GM11168 (cell line): ENCODE measurements at regions not wholly inside any gene's neighbourhood (a gene's known extent, or its start where the extent isn't known, plus 50 kb on each side); places are given as distances from the start of the nearest gene placed in this dataset.

ENCODE experiments used
- in situ Hi-C: fragments of 300-500 bp; cut with MboI; formaldehyde crosslinking; loops from one replicate; pipeline ENCODE4 v1.12.0; 2022; ENCODE audit warnings: low sequenced_read_pairs; ENCODE audit not compliant: unreplicated experiment

DNA sequence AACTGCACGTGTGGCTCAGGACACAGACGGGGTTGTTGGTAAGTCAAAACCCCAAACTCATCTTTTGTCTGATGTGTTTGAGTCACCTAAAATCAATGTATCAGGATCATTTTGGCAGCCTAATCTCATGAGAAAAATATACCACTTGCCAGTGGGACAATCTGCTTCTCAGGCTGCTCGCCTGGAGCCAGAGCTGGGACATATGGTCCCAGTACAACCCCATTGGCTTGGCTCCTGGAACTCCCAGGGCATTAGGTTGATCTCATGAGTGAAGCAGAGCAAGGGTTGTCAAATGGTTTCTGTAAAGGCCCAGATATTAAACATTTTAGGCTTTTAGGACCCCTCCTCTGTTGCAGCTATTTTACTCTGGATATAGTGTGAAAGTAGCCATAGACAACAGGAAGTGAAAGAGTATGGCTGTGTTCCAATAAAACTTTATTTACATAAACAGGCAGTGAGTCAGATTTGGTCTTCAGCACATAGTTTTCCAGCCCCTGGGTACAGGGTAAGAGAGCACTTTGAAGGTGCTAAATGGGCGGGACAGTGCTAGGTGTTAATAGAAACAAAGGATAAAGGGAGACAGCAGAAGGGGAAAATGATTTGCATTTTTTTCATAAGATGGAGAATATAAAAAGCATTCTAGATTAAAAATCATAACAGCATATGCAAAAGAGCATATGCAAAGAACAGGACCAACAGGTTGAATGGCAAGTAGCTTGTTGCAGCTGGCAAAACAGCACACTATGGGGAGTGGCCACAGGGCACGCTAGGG lies 290.8 kb downstream of the KCNS3 start:
- in situ Hi-C loops = loop anchor here (25.0 kb wide), 1 partner anchor 332 kb away; no protein-coding TSS in a partner anchor

DNA sequence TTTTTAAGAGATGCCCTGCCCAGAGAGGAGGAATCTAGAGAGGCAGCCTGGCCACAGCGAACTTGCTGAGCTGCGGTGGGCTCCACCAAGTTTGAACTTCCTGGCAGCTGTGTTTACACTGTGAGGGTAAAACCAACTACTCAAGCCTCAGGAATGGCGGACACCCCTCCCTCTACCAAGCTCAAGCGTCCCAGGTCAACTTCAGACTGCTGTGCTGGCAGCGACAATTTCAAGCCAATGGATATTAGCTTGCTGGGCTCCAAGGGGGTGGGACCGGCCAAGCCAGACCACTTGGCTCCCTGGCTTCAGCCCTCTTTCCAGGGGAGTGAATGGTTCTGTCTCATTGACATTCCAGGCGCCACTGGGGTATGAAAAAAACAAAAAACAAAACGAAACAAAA lies 289.4 kb downstream of the KCNS3 start:
- in situ Hi-C loops = loop anchor here (25.0 kb wide), 1 partner anchor 331 kb away; no protein-coding TSS in a partner anchor

DNA sequence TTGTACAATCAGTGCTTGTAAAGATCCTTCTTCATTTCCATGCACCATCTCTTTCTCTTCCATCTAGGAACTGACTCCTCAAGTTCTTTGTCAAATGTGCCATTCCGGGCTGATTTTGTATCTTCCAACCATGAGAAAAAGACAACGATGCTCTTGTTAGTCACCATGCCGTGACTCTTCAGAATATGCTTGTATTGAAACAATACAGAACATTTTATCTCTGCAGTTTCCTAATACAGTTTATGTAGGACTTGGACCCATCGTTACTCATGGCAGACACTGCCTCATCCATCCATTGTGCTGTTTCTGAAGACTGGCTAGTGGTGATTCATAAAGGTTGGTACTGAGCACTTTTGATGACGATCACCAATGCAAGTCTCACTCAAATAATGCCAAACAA lies 283.2 kb downstream of the KCNS3 start:
- in situ Hi-C loops = loop anchor here (25.0 kb wide), 1 partner anchor 324 kb away; no protein-coding TSS in a partner anchor

DNA sequence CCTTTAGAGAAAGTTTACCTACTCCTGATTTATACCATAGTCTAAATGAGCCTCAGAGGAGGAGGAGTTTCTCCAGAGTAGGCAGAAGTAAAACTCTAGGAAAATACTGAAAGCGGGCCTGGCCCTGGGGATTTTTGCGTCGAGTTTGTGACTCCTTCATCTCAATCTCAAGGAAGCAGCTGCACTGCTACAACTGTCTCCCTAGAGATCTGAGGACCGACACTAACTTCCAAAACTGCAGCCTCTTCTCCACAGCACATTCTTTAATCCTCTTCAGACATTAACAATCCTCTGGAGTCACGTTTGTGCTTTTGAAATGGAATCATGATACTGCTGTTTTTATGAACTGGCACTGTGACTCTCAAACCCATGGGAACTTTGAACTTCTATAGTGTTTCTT lies 281.4 kb downstream of the KCNS3 start:
- in situ Hi-C loops = loop anchor here (25.0 kb wide), 1 partner anchor 323 kb away; no protein-coding TSS in a partner anchor

DNA sequence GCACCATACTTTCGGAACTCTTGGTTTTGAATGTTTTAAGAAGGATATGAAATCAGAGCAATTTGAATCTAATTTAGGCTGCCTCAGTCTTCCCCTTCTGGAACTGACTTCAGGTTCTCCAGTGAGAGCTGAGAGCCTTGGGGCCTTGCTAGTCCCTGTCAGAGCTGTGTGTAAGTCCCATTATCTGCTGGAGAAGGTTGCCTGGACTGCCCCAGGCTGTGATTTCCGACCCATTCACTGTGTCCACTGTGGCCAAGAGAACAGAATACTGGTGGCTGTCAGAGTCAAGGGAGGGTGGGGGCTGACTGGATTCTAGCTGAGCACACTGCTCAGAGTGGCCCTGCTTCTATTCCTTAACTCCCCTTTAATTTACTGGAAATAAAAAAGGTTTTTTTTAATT lies 278.0 kb downstream of the KCNS3 start:
- in situ Hi-C loops = loop anchor here (25.0 kb wide), 1 partner anchor 319 kb away; no protein-coding TSS in a partner anchor

DNA sequence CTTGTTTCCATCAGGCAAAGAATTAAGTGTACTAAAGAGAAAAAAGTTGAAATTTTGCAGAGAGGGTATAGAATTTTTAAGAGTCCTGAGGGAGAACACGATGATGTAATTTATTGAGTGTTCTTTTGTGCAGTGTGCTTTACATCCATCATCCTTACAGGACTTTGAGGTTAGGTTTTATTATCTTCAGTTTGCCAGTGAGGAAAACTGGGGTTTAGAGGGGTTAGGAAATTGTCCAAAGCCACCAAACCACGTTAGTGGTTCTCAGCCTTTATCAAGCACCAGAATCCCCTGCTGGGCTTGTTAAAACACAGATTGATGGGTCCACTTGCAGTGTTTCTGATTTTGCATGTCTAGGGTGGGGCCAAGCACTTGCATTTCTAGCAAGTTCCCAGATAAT lies 277.5 kb downstream of the KCNS3 start:
- in situ Hi-C loops = loop anchor here (25.0 kb wide), 1 partner anchor 319 kb away; no protein-coding TSS in a partner anchor

DNA sequence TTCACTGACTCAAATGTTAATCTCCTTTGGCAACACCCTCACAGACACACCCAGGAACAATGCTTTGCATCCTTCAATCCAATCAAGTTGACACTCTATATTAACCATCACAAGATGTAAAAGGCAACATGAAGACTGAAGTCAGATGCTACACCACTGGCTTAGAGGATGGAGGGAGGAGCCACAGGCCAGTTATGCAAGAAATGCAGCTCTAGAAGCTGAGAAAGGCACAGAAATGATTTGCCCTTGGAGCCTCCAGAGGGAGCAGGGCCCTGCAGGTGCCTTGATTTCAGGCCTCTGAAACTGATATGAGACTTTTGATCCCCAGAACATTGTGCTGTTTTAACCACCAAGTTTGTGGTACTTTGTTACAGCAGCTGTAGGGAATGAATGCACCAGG lies 276.3 kb downstream of the KCNS3 start:
- in situ Hi-C loops = loop anchor here (25.0 kb wide), 1 partner anchor 318 kb away; no protein-coding TSS in a partner anchor

DNA sequence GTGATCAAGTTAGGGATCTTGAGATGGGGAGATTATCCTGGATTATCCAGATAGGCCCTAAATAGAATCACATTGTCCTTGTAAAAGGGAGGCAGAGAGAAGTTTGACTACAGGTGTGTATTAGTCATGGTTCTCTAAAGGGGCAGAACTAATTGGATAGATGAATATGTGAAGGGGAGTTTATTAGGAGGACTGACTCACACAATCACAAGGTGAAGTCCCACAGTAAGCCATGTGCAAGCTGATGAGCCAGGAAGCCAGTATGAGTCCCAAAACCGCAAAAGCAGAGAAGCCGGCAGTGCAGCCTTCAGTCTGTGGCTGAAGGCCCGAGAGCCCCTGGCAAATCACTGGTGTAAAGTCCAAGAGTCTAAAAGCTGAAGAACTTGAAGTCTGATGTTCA lies 275.8 kb downstream of the KCNS3 start:
- in situ Hi-C loops = loop anchor here (25.0 kb wide), 1 partner anchor 317 kb away; no protein-coding TSS in a partner anchor

DNA sequence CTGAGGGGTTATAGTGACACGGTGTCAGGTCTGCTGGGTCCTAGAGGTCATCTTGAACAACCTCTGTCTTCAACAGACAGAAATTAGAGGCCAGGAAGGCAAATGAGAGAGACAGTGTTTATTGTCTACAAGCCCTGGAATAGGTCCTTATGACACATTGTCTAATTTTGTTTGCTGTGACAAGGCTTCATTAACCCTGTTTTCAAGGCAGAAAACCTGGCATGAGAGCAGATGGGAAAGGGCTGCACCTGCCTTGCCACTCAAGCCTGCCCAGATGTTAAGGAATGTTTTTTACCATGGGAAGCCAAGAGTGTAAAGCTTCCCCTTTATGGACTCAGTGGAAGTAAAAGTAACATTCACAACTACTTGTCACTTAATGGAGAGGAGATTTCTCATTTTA lies 275.3 kb downstream of the KCNS3 start:
- in situ Hi-C loops = loop anchor here (25.0 kb wide), 1 partner anchor 316 kb away; no protein-coding TSS in a partner anchor

DNA sequence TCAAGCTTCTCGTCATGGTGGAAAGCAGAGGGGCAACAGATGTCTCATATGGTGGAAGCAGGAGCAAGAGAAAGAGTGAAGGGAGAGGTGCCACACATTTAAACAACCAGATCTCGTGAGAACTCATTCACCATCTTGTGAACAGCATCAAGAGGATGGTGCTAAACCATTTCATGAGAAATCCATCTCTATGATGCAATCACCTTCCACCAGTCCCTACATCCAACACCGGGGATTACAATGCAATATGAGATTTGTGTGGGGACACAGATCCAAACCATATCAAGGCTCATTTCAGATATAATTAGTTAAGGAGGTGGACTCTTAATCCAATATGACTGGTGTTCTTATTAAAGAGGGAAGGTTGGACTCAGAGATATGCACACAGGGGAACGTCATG lies 272.8 kb downstream of the KCNS3 start:
- in situ Hi-C loops = loop anchor here (25.0 kb wide), 1 partner anchor 314 kb away; no protein-coding TSS in a partner anchor

DNA sequence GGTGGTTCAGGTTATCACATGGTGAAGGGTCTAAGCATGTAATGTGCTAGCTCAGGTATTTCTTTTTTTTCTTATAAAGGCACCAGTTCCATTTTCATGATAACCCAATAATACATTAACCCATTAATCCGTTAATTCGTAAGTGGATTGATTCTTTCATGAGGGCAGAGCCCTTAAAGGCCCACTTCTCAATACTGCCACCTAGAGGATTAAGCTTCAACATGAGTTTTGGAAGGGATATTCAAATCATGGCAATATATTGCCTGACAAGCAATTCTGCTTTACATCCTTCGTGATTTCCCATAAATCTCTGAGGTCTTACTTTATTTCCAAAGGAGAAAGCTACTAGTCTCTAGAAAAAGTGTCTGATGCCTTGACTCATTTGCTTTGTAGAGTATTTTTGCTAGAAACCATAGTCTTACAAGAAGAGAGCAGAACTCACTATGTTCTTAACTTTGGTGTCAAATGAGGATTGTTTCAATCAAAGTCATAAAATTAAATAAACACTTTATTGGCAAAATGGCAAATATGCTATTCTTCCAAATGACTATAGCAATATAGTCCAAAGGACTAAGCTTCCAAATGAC lies 271.3 kb downstream of the KCNS3 start:
- in situ Hi-C loops = loop anchor here (25.0 kb wide), 1 partner anchor 312 kb away; no protein-coding TSS in a partner anchor

DNA sequence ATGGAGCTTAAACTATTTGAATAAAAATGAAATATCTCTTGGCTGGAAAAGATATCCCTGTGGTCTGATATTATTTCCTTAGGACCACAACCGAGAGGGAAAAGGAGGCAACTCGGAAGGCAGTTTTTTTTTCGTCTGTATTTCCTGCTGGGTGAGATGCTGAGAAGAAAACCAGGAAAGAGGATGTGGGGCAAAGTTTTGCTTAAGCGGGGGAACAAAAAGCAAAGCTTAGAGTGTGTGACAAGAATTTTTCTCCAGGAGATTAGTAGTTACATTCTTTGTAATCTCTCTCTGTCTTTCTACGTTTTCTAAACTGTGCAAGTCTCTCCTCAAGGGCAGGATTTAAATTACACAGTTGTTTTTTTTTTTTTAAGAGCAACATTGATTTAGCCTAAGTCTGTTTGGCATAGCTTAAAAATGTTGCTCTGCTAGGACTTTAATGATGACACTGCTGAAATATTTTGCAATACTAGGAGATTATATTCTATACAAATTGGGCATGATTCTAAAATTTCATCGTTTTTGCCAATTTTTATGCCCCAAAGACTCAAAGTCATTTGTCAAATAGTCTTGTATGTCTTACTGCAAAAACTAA lies 258.5 kb downstream of the KCNS3 start:
- in situ Hi-C loops = no loop called here

DNA sequence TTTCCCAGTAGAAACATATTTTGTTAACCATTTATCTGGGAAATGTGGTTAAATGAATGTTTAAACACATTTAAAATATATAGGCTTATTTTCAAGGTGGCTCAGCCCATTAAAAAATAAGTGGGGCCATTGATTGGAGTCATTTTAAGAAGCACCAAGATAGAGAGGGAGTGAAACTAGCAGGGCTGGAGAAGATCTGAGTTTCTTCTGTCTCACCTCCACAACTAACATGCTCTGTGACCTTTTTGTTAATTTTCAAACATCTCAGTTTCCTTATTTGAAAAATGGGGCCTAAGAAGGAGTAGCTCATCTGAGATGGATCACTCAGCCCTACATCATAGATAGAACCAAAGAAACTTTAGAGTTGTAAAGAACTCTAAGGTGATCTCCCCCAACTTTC lies 254.8 kb downstream of the KCNS3 start:
- in situ Hi-C loops = no loop called here

DNA sequence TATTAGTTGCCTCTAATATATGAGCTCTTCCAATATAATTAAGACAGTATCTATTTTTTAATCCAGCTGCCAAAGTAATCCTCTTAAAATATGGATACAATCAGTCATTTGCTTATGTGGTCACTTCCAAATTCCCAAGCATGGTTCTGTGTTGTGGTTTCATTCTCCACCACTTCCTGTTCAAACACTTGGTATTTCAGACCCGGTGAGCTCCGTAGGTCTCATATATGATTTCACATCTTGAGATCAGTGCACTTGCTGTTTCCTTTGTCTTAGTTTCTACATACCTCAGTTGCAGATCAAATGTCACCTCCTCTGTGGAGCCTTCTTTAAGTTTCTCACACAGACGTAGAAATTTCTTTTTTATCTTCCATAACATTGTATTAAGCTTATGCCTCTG lies 254.2 kb downstream of the KCNS3 start:
- in situ Hi-C loops = no loop called here

DNA sequence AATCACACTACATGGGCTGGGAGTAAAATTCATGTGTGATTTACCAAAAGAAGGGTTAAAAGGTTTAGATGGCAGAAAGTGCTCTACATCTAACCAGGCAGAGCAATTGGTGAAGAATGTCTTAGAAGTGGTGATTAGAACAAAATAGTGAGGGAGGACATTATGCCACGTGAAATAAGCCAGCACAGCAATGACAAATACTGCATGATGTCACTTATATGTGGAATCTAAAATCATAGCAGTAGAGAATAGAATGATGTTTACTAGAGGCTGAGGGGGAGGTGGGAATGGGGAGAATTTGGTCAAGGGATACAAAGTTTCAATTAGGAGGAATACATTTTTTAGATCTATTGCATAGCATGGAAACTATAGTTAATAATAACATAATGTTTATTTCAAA lies 253.3 kb downstream of the KCNS3 start:
- in situ Hi-C loops = no loop called here

DNA sequence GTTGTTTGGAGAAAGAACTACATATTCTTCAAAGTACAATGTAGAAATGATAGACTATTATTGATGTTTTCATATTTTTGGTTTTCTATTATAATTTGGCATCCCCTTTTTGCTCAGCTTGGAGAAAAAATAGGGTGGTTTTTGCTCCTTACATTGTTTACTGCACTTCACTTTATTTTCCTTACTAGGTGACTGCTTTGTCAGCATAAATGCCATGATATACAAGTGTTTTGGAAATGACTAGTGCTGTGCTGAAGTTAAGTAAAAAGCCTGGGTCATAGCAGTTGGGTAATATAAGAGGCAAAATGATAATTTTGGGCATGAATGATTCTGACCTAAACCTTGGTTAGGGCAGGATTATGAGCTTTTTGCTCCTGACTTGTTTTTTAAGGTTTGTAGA lies 250.9 kb downstream of the KCNS3 start:
- in situ Hi-C loops = no loop called here

DNA sequence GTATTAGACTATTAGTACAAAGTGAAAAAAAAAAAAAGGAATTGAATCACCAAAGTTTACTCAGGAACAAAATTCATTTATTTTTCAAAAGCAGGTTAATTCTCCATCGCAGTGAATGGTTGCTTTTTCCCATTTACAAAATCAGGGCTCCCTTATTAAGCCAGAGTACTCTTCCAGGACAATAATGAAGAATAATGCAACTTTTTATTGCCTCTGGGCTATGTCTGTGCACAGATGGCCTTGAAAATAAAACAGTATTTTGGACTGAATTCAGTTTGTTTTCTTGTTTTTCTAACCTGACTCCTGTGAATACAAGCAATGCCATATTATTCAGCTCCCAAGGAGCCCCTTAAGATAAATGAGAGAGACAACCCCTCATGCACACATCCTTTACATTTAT lies 246.8 kb downstream of the KCNS3 start:
- in situ Hi-C loops = no loop called here

DNA sequence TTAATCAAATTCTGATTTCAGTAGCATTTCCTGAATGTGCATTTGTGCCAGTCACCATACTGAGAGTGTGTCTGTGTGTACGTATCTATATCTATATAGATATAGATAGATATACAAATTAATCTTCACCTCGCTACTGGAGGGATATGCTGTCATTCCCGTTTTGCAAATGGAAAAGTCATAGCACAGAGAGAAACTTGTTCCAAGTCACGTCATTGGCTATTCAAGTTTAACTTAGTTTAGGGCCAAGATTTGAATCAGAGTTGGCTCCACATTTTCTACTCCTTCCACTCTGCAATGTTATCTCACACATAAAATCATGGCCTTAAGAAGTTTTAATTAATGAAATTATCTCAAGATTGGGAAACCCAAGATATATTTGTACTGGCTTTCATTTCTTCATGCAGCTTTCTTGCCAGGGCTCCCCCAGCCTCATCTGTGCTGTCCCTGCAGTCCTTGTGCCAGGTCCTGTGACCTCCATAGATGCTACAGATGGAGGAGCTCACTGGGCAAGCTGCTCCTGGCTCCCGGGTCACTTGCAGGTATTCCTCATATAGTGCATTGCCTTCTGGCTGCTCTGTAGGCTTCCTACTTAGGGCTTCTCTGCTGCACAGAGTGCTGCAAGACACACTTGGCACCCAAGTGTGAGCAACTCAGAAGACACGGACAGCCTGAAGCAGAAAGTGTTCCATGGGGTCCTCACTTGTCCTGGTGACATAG lies 245.8 kb downstream of the KCNS3 start:
- in situ Hi-C loops = no loop called here

DNA sequence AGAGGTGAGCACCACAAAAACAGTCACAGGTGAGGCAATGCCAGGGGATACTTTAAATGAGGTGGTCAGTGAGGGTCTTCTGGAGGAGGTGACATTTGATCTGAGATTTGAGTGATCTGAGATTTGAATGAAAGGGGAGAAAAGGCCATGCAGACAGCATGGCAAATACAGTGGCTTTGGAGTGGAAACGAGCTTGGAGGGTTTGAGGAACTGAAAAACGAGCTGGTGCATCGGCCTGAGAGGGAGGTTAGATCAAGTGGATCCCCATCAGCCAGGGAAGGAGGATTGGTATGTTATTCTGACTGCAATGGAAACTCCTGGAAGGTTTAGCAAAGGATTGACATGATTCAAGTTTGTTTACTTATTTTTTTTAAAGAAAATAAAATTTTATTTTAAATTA lies 245.1 kb downstream of the KCNS3 start:
- in situ Hi-C loops = no loop called here

DNA sequence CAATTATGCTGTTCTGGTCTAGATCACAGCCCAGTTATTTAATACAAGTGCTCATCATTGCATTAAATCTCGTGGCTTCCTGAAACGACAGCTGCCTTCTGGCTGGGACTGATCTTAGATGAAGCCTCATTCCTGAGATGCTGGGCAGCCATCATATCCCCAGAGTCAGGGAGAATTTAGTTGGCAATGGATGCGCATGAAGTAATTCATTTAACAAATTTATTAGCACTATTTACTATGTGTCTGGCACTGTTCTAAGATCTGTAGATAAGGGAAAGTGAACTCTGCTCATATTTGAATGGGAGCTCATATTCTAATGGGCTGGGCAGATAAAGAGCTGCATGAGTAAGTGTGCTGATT lies 244.7 kb downstream of the KCNS3 start:
- in situ Hi-C loops = no loop called here
